HepG2 (cell line): ENCODE measurements at regions not wholly inside any gene's neighbourhood (a gene's known extent, or its start where the extent isn't known, plus 50 kb on each side); places are given as distances from the start of the nearest gene placed in this dataset.

Experiments used
- ATF1 ChIP-seq: IDR thresholded peaks from 2 replicates; pipeline ENCODE4 v1.6.1; 2016; ENCODE audit warnings: mild to moderate bottlenecking, control low read depth
- CTCF ChIP-seq: sonication (generic); formaldehyde crosslinking; IDR thresholded peaks from 2 replicates; pipeline ENCODE4 v1.5.0; 2020; ENCODE audit warnings: mild to moderate bottlenecking, missing genetic modification reagents, moderate library complexity
- POLR2A ChIP-seq, 2 experiments: IDR thresholded peaks; 2 replicates each; pipeline ENCODE4 v1.6.1; 2011; ENCODE audit warnings: low read depth in 2 of 2, low read length in 2 of 2, mild to moderate bottlenecking in 1 of 2, moderate library complexity in 1 of 2; ENCODE audit not compliant: insufficient read depth in 1 of 2
- POLR2AphosphoS5 ChIP-seq: IDR thresholded peaks from 2 replicates; pipeline ENCODE4 v1.6.1; 2012; ENCODE audit warnings: low read depth, low read length
- SKI ChIP-seq: fragments of 450-650 bp; IDR thresholded peaks from one replicate; pipeline ENCODE4 v1.6.1; 2018; ENCODE audit warnings: mild to moderate bottlenecking; ENCODE audit not compliant: partially characterized antibody
- SMAD3 ChIP-seq: sonication (generic); formaldehyde crosslinking; IDR thresholded peaks from 2 replicates; pipeline ENCODE4 v1.4.0; 2020; ENCODE audit warnings: missing genetic modification reagents
- ZNF232 ChIP-seq: sonication (generic); formaldehyde crosslinking; IDR thresholded peaks from 2 replicates; pipeline ENCODE4 v1.4.0; 2020; ENCODE audit warnings: missing genetic modification reagents, borderline replicate concordance
- ZNF431 ChIP-seq: sonication (generic); formaldehyde crosslinking; IDR thresholded peaks from 2 replicates; pipeline ENCODE4 v1.9.0; 2022; ENCODE audit warnings: missing genetic modification reagents, low read depth, mild to moderate bottlenecking, borderline replicate concordance
- ZNF747 ChIP-seq: sonication (generic); formaldehyde crosslinking; IDR thresholded peaks from 2 replicates; pipeline ENCODE4 v1.8.1; 2023; ENCODE audit warnings: missing genetic modification reagents, mild to moderate bottlenecking, borderline replicate concordance

GRCh38 chr19:28291874-28292273 lies 921.1 kb downstream of the UQCRFS1 start:
- no peak for TF ChIP-seq POLR2AphosphoS5
- no peak for TF ChIP-seq SMAD3 (CRISPR knock-in tag)
- TF ChIP-seq ZNF232, result no peak
- no peak for TF ChIP-seq POLR2A (IDR thresholded peaks at IDR 0.05; ENCODE audit: insufficient read depth in 1 of 2, low read depth in 2 of 2, low read length in 2 of 2)
- TF ChIP-seq ZNF431 (CRISPR knock-in tag), result no peak
- no peak for TF ChIP-seq SKI
- TF ChIP-seq ATF1 (CRISPR knock-in tag), result no peak
- TF ChIP-seq CTCF (CRISPR knock-in tag), result no peak
- TF ChIP-seq ZNF747 (CRISPR knock-in tag), result no peak
